Left colon (tissue), 2 donors: ENCODE measurements at regions not wholly inside any gene's neighbourhood (a gene's known extent, or its start where the extent isn't known, plus 50 kb on each side); places are given as distances from the start of the nearest gene placed in this dataset.

Source experiments
- ATAC-seq: fragments of 200-7000 bp; cut with Tn5 transposase; one replicate; pipeline ENCODE4 v1.9.1; 2020; ENCODE audit warnings: mild to moderate bottlenecking, moderate library complexity
- DNase-seq, 2 donors: peaks; one replicate each; pipeline ENCODE4 v3.0.0-alpha.2; 2020
- intact Hi-C, 2 donors: fragments of 100-400 bp; cut with DNase I in 1 of 2; cut with micrococcal nuclease in 1 of 2; formaldehyde crosslinking; loops; one replicate each; pipeline versions ENCODE4 v1.11.2 to v1.14.0; 2022; cut with DNase I, micrococcal nuclease
- donor health status: DM: no; HTN: no; CAD: no.
- donor health status: DM: yes; HTN: yes; CAD: no.

DNA sequence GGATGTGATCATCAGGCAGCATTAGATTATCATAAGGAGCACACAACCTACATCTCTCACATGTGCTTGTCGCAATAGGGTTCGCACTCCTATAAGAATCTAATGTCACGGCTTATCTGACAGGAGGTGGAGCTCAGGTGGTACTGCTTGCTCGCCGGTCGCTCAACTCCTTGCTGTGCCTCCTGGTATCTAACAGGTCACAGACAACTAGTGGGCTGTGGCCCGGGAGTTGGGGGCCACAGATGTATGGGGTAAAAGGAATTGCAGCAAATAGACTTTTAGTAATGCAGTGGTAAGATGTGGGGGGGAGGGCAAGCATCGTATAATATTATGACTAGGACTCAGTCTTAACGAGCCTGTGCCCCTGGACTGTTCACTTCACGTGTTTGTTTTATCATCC, 624.8 kb downstream of the CENPC start:
- ATAC-seq (no peak), DNase-seq (no peak)
- intact Hi-C loops: no loop called here

DNA sequence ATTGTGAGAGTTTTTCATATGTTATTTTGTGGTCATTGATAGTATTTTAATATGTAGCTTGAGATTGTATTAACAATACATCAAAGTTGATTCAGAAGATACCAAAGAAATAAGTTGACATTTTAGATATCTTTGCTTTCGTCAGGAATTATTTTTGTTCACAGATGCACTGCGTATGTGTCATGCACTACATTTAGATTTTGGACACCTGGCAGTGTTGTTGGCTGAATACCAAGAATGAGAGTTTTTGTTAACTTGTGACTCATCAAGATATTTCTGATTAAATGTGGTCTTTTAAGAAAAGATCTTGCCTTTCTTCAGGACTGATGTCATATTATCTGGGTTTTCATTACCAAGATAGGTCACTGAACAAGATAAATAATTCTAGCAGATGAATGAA, 633.4 kb downstream of the CENPC start:
- no peak for ATAC-seq
- no peak for DNase-seq
- intact Hi-C loops: no loop called here

DNA sequence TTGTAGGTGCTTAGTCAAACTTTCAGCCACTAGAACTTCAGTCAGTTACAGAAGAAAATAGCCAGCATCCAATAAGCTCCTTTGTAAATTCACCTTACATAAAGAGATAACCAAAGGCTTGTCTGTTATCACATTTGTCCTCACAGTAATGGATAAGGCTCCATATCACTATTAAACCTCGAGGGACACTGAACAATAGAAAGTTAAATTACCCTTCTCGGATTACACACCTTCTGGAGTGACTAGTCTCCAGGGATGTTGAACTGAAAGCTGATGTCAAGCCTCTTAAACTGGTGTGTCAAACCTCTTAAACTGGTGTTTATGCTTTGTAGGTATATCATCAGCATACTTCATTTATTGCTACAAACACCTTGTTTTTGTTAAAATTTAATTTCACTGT, 639.0 kb downstream of the CENPC start:
- no peak for DNase-seq
- no peak for ATAC-seq
- intact Hi-C loops: no loop called here

DNA sequence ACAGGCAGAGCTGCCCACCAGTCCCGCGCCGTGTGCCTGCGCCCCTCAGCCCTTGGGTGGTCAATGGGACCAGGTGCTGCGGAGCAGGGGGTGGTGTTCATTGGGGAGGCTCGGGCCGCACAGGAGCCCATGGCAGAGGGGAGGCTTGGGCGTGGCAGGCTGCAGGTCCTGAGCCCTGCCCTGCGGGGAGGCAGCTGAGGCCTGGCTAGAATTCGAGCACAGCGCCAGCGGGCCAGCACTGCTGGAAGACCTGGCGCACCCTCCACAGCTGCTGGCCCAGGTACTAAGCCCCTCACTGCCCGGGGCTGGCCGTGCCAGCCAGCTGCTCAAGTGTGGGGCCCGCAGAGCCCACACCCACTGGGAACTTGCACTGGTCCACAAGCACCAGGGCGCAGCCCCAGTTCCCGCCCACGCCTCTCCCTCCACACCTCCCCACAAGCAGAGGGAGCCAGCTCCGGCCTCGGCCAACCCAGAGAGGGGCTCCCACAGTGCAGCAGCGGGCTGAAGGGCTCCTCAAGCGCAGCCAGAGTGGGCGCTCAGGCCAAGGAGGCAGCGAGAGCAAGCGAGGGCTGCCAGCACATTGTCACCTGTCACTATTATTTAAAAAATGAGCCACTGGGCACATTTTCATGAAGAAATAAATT, 645.8 kb downstream of the CENPC start:
- ATAC-seq (no peak), DNase-seq (no peak)
- intact Hi-C loops: no loop called here

DNA sequence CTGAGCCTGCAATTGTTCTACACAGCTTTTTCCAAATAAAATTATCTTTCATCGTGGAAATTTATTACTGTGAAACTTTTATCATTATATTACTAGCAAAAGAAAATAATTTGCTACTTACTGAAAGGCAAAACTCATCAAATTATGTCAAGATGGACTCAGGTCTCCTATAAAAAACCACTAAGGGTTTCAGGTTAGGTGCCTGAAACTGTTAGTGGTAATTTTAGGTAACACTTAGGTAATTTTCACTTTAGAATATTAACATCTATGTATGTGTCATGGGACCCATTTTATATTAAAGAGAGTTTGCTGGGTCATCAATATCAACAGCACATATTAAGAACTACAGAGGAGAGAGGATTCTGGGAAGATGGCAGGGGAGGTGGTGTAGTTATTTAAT, 651.5 kb downstream of the CENPC start:
- no peak for DNase-seq
- no peak for ATAC-seq
- intact Hi-C loops: no loop called here

DNA sequence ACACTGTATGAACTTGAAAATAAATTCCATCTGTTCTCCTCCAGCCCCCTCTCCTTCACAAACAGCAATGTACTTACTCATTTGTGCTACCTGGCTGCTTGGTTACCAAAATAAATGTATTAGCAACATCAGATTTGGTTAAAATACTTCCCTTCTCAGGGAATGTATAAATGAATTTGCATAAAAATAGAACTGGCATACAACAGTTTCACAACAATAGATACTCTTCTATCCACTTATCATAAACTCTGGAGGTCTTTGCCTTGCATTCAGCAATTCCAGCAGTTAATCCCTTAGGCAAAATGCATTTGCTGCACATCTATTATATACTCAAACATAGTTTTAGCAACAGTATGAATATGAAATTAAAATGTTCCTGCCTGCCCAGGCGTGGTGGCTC, 658.2 kb downstream of the CENPC start:
- DNase-seq: no peak
- ATAC-seq: no peak
- intact Hi-C loops: no loop called here

DNA sequence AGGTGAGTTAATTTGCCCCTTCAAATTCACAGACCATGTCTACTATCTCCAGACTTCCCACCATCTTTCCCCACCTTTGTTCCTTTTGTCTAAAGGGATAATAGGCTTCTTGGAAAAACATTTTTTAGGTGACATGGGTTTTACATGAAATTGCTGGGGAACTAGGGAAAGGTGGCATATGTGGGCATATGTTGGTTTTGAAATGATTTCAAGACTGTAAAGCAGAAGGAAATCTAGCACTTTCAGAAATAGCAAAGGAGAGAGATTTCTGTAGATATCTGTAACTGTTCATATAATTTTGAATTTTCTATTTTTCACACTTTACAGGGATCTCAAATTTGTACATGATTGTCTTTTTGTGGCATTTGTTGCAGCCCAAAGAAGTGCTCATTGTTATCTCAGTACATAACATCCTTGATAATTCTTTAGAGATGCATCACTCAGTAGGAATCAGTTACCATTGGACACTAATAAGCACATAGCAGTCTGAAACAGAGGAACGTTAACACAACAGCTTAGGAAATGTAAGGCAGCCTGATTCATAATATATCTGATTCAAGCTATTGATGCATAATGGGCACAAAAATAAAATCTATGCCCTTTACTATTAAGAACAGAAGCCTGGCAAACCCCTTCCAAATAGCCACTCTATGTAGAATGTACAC, 659.7 kb downstream of the CENPC start:
- no peak for ATAC-seq
- intact Hi-C loops: no loop called here
- no peak for DNase-seq

DNA sequence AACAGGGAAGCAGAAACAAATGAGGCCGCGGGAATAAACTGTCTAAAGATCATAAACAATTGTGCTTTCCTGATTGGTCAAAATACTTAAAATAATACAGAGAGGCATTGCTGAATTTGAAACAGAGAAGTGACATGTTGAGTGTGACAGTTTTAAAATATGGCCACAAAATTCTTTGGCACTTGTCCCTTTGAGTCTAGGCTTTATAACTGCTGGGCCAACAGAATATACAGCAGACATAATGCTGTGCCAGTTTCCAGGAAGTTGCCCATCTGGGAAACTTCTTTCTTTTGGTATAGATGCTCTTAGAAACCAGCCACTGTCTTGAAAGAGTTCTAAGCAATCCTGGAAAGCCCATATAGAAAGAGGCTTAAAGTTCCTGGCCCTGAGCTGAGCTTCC, 668.4 kb downstream of the CENPC start:
- no peak for DNase-seq
- intact Hi-C loops: no loop called here
- no peak for ATAC-seq

- intact Hi-C loops: no loop called here
- DNase-seq: no peak
- ATAC-seq: no peak
Measured at GRCh38 chr4:66872661-66873060, 672.6 kb downstream of the CENPC start.

GRCh38 chr4:66863481-66863880, 681.8 kb downstream of the CENPC start:
- intact Hi-C loops: no loop called here
- no peak for ATAC-seq

DNA sequence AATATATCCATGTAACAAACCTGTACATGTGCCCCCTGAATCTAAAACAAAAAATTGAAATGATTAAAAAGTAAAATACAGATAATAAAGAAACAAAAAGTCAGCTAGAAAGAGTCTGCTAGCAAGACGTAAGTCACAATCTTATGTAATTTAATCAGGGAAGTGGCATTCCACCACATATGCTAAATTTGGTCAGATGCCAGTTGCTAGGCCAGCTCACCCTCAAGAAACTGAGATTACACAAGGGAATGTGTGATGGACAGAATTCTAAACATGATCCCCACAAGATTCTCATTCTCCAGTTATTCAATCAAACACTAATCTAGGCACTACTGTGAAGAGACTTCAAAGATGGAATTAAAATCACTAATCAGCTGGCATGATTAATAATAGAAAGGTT, 689.3 kb downstream of the CENPC start:
- intact Hi-C loops: no loop called here
- ATAC-seq: no peak
- DNase-seq: no peak

More at GRCh38 chr4:66863481-66863880, 681.8 kb downstream of the CENPC start:
- no peak for DNase-seq

DNA sequence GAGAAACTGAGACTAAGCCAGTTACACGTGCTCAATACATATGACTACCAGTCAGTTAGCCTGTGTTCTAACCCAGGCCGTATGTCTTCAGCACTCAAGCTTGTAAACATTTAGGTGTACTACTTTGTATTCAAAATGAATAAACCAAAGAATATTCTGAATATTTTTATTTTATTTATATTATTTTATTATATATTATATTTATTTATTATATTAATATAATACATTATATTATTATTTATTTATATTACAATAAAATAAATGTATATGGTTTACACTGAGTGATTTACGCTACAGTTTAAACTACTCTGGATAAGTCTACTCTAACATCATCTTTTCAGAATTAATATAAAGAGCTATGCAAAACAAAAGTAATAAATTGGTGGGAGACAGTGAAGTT, 691.5 kb downstream of the CENPC start:
- DNase-seq (no peak), ATAC-seq (no peak)
- intact Hi-C loops: no loop called here

- ATAC-seq (no peak), DNase-seq (no peak)
- intact Hi-C loops: no loop called here
Measured at GRCh38 chr4:66852843-66853242, 692.5 kb downstream of the CENPC start.

- intact Hi-C loops: no loop called here
- ATAC-seq (no peak), DNase-seq (no peak)
Measured at GRCh38 chr4:66849596-66849995, 695.7 kb downstream of the CENPC start.

DNA sequence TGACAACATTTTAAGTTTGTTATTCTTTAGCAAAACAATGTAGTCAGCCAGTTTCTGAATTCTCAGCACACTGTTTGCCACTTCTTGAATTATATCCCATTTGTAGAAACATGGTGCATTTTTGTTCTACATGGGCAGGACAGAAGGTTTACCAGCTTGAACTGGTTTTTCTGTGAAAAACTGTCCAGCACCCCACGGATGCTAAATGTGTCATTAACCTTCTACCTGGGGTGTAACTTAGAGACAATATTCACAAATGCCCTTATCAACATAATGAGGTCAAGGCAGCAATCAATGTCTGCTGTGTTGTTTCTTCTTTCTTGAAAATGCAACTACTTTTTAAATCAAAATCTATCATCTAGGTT, 702.6 kb downstream of the CENPC start:
- ATAC-seq (no peak), DNase-seq (no peak)
- intact Hi-C loops: no loop called here

DNA sequence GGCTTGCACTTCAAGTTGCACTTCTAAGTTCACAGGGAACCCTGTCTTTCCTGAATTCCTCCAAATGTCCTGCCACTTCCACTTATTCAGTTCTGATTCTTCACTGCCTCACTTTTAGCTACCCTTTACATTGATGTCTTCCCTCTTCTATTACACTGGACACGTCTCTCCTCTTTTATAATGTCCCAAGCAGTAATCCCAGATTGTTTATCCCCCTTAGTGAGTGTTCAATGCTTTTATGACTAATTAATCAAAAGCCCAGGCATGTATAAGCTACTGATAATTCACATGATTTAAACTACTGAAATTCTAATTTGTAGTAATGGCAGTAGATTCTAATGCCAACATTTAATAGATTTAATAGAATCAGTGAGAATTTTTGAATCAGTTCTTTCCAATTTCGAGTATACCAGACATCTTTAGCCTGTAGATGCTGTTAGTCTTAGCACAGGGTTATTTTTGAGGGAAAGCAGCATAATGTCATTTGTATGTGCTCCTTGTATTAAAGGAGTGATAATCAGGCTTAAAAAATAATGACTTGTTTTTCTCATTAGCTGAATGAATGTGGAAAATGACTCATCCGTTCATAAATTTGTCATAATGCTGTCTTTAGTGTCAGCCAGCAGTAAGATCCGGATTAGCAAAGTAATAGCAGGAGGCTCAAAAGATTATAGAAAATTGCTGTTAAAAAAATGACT, 703.1 kb downstream of the CENPC start:
- intact Hi-C loops: no loop called here
- DNase-seq: no peak
- ATAC-seq: no peak

GRCh38 chr4:66840178-66840577, 705.1 kb downstream of the CENPC start:
- DNase-seq (no peak), ATAC-seq (no peak)
- intact Hi-C loops: no loop called here

GRCh38 chr4:66837279-66837922, 707.9 kb downstream of the CENPC start:
- ATAC-seq (no peak), DNase-seq (no peak)
- intact Hi-C loops: no loop called here

- ATAC-seq: no peak
- no peak for DNase-seq
- intact Hi-C loops: no loop called here
Measured at GRCh38 chr4:66829310-66829709, 716.0 kb downstream of the CENPC start.

DNA sequence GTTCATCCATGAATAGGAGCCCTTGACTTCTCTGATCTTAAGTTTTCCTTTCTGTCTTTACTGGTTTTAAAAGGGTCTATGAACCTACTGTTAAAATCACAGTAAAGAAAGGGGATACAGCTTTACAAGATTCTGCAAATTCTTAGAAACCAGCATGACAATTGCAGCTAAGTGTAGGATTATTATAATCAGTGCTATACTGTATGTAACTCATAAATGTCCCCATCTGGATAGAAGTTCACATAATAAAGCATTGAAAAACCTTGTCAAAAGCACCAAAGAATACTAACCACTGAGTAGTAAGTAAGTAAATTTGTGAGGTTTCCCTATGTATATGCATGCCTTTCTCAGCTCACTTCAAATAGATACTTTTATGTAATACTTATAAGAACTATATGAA, 724.6 kb downstream of the CENPC start:
- intact Hi-C loops: no loop called here
- no peak for ATAC-seq
- DNase-seq: no peak
